COLO668 (cell line): ENCODE measurements at regions not wholly inside any gene's neighbourhood (a gene's known extent, or its start where the extent isn't known, plus 50 kb on each side); places are given as distances from the start of the nearest gene placed in this dataset.

Experiments
- DNase-seq: peaks from one replicate; lab custom pipeline; 2025; ENCODE audit not compliant: unreplicated experiment; lab: John Stamatoyannopoulos, UW

- no peak for DNase-seq
Observed at GRCh38 chr10:94183666-94184264, 179.0 kb downstream of the NOC3L start.

- DNase-seq = no peak
Observed at GRCh38 chr10:94186722-94187121, 176.0 kb downstream of the NOC3L start.

DNA sequence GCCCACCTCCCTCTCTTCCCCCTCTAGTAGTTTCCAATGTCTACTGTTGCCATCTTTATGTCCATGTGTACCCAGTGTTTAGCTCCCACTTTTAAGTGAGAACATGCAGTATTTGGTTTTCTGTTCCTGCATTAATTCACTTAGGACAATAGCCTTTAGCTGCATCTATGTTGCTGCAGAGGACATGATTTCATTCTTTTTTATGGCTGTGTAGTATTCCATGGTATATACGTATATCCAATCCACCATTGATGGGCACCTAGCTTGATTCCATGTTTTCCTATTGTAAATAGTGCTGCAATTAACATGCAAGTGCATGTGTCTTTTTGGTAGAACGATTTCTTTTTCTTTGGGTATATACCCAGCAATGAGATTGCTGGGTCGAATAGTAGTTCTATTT lies 170.4 kb downstream of the NOC3L start:
- DNase-seq = no peak

DNA sequence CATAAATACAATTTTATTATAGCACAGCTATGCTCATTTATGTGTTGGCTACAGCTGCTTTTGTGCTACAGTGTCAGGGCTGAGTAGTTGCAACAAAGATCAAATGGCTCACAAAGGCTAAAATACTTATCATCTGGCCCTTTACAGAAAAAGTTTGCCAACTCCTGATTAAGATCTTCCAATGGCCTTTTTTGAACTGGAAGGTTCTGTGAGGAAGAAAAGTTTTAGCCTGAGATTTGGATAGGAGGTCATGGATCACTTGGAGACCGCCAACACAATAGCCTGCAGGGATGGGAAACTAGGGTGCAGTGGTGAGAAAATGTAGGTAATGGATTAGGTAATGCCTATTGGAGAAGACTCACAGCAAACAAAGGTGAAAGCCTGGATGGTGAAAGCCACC lies 169.8 kb downstream of the NOC3L start:
- DNase-seq = no peak

GRCh38 chr10:94193466-94193924 lies 169.2 kb downstream of the NOC3L start:
- DNase-seq = no peak

DNA sequence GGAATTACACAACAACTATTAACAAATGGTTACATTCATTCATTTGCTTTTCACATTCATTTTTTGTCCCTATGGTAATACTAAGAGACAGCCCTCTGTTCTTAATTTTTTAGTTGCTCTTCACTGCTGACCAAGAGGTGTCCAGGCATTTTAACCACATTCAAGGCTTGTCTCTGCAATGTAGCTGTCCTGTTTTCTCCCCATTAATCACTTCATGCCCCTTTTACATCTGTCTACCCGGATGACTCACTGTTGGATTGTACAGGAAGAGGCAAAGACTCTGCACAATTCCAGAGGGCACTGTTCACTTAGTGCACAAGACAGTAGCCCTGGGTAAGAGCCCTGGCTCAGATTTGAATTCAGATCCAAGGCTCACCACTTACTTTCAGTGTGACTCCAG lies 168.5 kb downstream of the NOC3L start:
- DNase-seq = no peak

DNA sequence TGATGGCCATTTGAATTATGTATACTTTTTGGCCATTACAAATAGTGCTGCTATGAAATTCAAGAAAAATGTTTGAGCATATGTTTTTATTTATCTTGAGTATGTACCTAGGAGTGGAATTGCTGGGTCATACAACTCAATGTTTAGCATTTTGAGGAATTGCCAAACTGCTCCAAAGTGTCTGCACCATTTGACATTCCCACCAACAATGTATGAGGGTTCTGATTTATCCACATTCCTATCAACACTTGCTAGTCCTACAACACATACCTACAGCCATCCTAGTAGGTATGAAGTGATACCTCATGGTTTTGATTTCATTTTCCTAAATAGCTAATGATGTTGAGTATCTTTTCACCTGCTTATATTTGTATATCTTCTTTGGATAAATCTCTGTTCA lies 165.5 kb downstream of the NOC3L start:
- DNase-seq = no peak

GRCh38 chr10:94198324-94198723 lies 164.4 kb downstream of the NOC3L start:
- DNase-seq = no peak

DNA sequence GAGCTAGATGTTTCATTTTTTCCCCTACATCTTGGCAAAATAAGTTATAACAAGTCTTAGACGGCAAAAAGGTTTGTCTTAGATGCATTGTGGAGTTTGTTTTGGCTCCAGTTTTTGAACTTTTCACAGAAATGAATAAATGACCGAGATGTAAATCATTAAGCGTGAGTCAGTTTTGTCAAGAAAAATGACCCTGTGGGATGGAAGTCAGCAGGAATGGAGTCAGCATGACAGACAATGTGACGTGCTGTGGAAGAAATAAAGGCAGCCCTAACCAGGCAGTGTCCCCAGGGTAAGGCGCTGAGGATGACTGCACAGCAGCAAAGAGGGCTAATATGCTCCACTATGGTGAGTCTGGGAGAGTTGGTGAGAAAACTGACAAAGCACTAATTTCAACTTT lies 163.2 kb downstream of the NOC3L start:
- DNase-seq = no peak

GRCh38 chr10:94200146-94200837 lies 162.4 kb downstream of the NOC3L start:
- no peak for DNase-seq

- no peak for DNase-seq
Observed at GRCh38 chr10:94205396-94205831, 157.3 kb downstream of the NOC3L start.

- no peak for DNase-seq
Observed at GRCh38 chr10:94206176-94206575, 156.6 kb downstream of the NOC3L start.

DNA sequence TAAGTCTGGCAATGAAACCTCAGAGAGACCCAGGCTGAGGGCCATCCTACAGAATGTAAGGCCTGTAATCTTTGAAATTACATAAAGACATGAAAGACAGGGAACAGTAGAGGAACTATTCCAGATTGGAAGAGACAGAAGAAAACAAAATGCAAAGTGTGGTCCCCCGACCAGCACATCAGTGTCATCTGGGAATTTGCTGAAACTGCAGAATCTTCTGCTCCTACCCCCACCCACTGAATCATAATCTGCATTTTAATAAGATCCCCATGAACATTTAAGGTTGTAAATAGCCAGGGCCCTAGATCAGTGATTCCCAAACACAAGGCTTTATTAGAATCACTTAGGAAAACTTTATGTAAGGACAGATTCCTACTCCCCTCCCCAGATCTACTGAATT lies 154.4 kb downstream of the NOC3L start:
- no peak for DNase-seq

DNA sequence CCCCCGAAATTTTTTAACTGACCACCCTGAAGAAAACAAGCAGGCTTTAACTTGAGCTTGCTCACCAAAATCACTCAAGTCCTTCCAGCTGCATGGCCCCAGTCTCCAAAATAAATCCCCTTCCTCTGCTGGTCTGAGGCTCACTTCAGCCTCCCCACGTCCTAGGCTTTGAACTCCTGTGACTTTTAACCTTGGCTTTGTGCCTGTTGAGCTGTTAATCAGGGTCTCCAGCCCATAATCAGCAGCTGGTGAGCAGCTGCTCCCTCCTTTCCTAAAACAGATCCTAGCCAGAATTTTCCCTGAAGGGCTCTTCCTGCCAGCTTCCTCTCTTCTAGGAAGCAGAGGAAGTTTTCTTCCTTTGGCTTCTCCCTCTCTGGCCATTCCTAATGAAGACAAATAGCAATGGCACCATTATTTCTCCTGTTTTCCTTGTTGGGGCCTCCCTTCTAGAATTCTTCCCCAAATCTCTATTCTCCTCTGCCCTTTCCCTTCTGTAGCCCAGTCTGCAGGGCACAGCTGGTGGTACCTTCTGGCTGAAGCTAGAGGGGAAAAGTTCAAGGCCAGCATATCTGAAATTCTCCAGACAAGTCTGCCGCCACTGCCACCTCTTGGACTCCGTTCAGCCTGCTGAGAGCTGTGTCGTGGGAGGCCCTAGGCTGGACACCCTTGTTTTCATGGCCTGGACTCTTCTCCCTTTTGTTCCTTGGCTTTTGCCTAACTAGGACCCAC lies 152.1 kb downstream of the NOC3L start:
- DNase-seq = no peak

DNA sequence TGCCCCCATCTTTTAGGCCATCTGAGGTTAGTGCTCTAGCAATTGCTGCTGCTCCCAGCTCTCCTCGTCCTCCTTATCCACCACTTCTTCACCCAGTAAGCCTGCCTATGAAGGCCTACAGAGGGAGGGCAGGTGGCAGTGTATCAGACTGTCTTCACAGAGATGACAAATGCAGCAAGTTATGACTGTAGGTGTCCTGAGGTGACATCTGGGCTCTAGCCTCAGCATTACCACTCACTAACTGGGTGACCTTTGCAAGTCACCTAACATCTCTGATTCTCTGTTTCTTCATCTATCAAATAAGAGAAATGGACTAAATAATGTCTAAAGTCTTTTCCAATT lies 151.6 kb downstream of the NOC3L start:
- no peak for DNase-seq

DNA sequence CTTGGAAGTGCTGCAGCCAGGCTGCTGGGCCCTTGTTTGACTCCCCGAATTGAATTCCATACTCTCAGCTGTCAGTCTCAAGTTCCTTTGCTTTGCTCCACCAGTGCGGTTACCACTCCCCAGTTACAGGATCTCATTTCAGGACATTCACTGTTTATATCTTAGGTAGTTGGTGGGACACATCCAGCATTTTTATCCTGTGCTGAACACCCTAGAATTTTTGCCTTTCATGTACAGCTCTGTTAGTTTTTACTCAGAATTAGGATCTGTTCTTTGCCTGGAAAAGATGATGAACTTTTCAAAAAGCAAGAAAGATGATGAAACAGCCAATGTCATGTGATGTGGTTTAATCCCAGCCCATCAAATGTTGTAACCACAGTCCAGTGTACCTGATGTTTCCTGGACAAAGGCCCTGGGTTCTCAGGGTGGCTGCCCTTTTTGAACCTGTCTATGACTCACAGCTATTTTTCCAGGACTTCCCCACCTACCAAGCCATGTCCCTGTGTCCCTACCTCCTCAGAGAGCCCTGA lies 149.7 kb downstream of the NOC3L start:
- no peak for DNase-seq

GRCh38 chr10:94213980-94214379 lies 148.8 kb downstream of the NOC3L start:
- DNase-seq = no peak

DNA sequence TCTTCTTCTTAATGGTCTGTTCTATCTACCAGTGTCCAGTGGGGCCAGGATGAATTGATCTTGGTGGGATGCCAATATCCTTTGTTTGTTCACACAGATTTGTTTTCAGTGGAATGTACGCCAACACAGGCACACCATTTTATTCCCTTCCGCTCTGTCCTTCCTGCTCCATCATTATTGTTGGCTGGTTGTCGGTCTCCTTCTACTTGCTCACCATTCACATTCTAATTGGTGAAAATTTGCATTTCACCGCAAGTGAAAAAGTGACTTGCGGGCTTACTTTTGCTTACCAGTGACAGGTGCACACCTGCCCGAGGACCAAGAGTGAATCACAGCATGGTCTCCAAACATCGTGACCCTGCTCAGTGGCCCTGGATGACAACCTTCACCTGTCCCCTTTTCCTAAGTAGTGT lies 148.3 kb downstream of the NOC3L start:
- no peak for DNase-seq

DNA sequence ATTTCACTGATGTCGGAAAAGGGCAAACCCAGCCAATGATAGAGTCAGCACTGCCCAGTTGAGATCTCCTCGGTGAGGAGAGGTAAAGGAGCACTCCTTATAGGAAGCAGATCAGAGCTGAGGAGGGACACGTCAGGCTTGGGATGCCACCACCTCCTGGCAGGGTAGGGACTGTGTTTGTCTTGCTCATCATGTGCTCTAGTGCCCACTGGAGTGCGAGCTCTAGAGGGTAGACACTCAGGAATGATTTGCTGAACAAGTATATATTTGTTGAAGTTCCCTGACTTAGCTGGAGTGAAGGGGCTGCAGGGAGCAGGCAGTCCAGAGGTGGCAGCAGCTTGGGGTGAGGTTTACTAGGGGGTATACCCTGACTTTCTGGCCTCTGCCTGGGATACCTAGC lies 146.5 kb downstream of the NOC3L start:
- DNase-seq = no peak

GRCh38 chr10:94217411-94217810 lies 145.3 kb downstream of the NOC3L start:
- no peak for DNase-seq

GRCh38 chr10:94218493-94219183 lies 144.1 kb downstream of the NOC3L start:
- no peak for DNase-seq
